GM12892 (cell line): ENCODE measurements at regions not wholly inside any gene's neighbourhood (a gene's known extent, or its start where the extent isn't known, plus 50 kb on each side); places are given as distances from the start of the nearest gene placed in this dataset.

Source experiments
- DNase-seq: peaks from one replicate; pipeline ENCODE4 v3.0.0; 2011; ENCODE audit not compliant: insufficient read length
- FAIRE-seq: peaks from 2 replicates; lab custom pipeline; 2011; peaks lifted over from hg19 to GRCh38; lab: Jason Lieb, UNC
- POLR2A ChIP-seq: IDR thresholded peaks from 2 replicates; pipeline ENCODE4 v1.6.1; 2011; ENCODE audit warnings: low read depth, low read length, control low read depth
- POLR2AphosphoS5 ChIP-seq: IDR thresholded peaks from 2 replicates; pipeline ENCODE4 v1.6.1; 2011; ENCODE audit warnings: low read depth, low read length, control low read depth
- TAF1 ChIP-seq: IDR thresholded peaks from 2 replicates; pipeline ENCODE4 v1.6.1; 2011; ENCODE audit warnings: low read depth, mild to moderate bottlenecking, control low read depth, low read length, borderline replicate concordance

GRCh38 chr9:84079994-84080393 is 99.4 kb downstream of the RMI1 start:
- no peak for FAIRE-seq

DNA sequence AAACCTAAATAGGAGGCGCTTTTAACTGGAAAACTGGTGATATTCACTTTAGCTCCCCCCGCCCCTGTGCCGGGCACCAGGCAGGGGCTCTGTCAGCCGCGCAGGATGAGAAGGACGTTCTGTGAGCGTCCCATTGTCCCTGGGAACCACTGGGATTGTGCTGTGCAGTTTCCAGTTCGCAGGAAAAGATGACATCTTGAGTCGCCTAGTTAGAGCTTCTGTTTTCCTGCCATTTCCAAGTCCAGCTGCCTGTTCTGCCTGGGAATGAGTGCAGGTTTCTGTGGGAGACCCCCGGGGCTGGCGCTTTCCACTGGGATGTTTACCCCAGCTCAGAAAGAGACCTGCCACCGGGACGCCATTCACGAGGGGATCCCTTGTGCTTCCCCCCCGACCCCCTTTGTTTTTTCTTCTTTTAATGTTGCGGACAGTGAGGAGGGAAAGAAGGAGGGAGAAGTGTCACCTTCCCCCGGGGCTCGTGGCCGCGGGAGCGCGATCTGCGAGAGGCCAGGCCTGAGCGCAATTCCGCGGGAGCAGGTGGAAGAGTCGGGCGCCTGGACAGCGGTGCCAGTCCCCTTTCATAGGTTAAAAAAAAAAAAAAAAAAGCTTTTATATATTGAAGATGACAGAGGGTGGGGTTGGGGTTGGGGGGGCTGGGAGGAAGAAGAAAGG is 121.5 kb downstream of the RMI1 start:
- DNase-seq: no peak
- TF ChIP-seq TAF1: no peak
- no peak for TF ChIP-seq POLR2A
- TF ChIP-seq POLR2AphosphoS5: no peak
- FAIRE-seq: no peak

More at GRCh38 chr9:84079994-84080393, 99.4 kb downstream of the RMI1 start:
- TF ChIP-seq POLR2A (no peak), POLR2AphosphoS5 (no peak), TAF1 (no peak)
- DNase-seq: no peak

DNA sequence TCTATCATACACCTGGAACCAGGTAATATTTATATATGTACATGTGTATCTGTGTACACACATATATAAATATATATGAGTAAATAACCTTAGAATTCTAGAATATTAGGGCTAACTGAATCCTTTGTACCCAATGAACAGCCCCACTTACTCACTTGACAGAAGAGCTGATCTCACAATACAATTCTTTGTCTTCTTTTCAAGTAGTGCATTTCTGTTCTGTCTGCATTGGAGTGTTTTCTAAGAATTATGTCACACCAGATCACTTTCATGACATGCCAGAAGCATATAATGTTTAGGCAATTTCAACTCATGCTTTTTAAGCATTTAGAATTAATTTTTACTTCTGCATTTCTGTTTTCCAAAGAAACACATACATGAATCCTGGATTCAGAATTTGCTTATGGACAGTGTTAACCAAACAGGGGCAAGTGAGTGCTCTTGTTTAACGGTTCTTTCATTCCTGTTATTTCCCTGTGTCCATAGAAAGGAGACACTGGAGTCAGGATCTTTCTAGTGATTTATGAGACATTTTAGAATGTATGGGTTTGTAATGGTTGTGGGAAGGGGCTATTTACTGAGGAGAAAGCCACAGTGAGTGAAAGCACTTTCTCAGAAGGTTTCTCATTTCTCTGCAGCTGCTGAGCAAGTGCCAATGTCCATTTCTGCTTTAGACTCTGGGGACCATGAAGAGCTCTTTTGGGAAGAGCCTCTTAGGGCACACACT is 123.2 kb downstream of the RMI1 start:
- FAIRE-seq (no peak), DNase-seq (no peak)
- TF ChIP-seq TAF1 (no peak), POLR2AphosphoS5 (no peak), POLR2A (no peak)

DNA sequence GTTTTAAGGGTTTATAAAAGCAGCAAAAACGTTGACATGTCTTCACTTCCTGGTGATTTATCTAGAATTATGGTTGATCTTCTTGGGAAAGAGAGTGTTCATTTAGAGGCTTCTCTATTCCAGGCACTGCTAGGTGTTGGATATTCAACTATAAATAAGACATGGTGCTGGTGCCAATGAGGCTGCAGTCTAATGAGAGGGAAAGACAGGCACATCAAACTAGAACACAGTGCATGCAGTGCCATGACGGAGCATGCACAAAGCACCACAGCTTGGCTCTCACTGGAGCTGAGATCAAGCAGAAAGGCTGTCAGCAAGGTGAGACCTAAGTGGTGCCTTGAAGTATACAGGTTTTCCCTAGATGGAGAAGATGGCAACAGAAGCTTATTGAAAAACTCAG is 126.5 kb downstream of the RMI1 start:
- TF ChIP-seq TAF1: no peak
- TF ChIP-seq POLR2A: no peak
- no peak for TF ChIP-seq POLR2AphosphoS5
- DNase-seq (no peak), FAIRE-seq (no peak)

GRCh38 chr9:84107995-84108394 is 127.4 kb downstream of the RMI1 start:
- DNase-seq: no peak
- FAIRE-seq: no peak
- no peak for TF ChIP-seq POLR2A
- no peak for TF ChIP-seq TAF1
- TF ChIP-seq POLR2AphosphoS5: no peak

DNA sequence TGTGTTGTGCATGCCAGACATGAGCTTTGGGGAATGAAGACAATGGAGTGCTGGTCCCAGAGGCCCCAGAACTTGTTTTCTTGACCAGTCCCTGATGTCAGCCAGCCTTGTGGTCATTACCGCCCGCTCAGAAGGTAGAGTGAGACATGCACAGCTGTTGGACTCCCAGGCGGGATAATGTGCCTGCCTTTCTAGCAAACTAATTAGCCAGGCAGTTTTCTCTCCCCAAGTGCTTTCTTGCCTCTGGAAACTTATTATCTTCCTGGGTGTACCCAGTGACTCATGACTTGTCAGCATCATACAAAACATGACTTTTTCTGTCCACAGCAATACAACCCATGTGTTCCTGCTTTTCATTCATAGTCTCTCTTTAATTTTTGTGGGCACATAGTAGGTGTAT is 131.1 kb downstream of the RMI1 start:
- TF ChIP-seq POLR2AphosphoS5 (no peak), POLR2A (no peak), TAF1 (no peak)
- no peak for FAIRE-seq
- DNase-seq: no peak

DNA sequence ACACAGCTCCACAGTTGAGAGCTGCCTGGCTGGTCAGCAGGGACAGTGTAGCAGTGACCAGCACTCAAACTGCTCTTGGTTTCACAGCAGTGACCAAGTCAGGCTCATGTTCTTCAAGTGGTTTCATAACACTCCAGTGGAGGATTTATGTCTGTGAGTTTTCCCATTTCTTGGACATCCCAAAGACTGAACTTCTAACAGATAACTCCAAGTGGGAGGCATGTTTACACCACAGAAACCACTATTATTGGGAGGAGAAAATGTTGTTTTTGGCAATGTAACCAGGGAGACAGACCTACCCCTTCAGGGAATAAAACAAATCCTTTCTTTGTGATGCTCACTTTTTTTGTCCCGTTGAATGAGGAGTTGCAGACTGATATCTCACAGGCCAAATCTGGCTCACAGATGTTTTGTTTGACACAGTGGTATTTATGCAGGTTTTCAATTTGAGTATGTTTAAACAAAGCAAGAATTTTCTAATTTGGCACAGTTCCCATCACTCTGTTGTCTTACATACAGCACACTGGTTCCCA is 141.5 kb downstream of the RMI1 start:
- DNase-seq (no peak), FAIRE-seq (peak; percentile 60)
- no peak for TF ChIP-seq TAF1
- no peak for TF ChIP-seq POLR2A
- no peak for TF ChIP-seq POLR2AphosphoS5

DNA sequence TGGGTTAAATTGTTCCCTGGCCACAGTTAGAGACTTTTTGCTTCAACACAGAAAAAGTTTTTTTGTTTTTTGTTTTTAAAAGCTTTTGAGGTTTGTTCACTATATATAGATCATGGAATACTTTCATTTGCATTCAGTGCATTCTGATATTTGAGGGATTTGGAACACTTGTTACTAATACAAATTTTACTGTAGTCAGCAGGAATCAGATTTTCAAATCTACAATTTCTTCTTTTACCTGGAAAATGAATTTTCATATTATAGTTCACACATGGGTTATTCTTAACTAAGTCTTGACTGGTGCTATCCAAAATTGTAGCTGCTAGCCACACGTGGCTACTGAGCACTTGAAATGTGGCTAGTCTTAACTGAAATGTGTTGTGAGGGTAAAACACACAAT is 142.0 kb downstream of the RMI1 start:
- DNase-seq: no peak
- FAIRE-seq: no peak
- TF ChIP-seq TAF1 (no peak), POLR2AphosphoS5 (no peak), POLR2A (no peak)

GRCh38 chr9:84123648-84124406 is 143.2 kb downstream of the RMI1 start:
- FAIRE-seq (peak; percentile 54), DNase-seq (peak; percentile 13)
- TF ChIP-seq TAF1 (no peak), POLR2AphosphoS5 (no peak), POLR2A (no peak)

DNA sequence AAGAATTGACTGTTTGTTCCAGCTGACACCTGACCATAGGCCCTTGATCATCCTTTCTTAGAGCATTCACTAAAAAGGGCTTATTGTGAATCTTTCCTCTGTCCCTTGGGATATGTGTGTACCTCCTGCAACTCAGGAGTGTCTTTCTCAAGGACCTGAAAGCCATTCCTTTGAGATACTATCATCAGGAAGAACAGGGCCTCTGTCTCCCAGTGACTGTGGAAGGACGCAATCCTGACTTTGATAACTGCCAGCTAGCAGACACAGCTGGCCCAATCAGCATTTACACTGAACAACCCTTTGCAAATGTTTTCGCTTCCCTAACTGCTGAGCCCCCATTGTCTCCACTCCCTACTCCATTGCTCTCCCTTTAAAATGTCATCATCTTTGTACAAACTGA is 144.4 kb downstream of the RMI1 start:
- TF ChIP-seq POLR2AphosphoS5: no peak
- no peak for TF ChIP-seq TAF1
- no peak for TF ChIP-seq POLR2A
- DNase-seq: no peak
- no peak for FAIRE-seq

DNA sequence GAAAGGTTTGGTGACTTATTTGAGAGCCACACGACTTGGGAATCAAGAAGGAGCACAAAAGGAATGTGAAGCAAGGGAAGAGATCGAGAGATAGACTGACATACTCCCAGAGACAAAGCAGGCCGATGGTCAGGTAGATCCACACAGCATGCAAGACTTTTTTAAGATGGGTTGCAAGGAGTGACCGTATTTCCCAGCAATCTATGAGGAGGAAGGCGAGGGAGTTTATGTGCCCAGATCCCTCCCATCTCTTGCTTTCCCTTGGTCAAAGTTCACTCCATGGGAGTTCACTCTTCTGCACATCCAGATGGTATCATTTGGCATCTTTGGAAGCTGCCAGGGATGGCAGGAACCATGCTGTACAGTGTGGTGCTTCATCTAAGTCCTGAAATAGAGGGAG is 148.9 kb downstream of the RMI1 start:
- TF ChIP-seq POLR2A (no peak), TAF1 (no peak), POLR2AphosphoS5 (no peak)
- FAIRE-seq: no peak
- DNase-seq: no peak
